Gastroesophageal sphincter (tissue), 4 donors: ENCODE measurements at regions not wholly inside any gene's neighbourhood (a gene's known extent, or its start where the extent isn't known, plus 50 kb on each side); places are given as distances from the start of the nearest gene placed in this dataset.

Experiments used
- ATAC-seq: fragments of 150-250 bp; one replicate; pipeline ENCODE4 v1.9.1; 2016; ENCODE audit warnings: mild to moderate bottlenecking, moderate library complexity
- H3K27ac ChIP-seq, 4 donors: fragments of 200-600 bp; sonication (generic) in 3 of 4; 1 replicate in 3 of 4; 2 replicates in 1 of 4; pipeline ENCODE4 v1.5.1; 2016 to 2019
- H3K27me3 ChIP-seq: fragments of 200-600 bp; sonication (generic); one replicate; pipeline ENCODE4 v1.5.1; 2019
- H3K36me3 ChIP-seq, 2 donors: fragments of 200-600 bp; sonication (generic); one replicate each; pipeline ENCODE4 v1.5.1; 2019; ENCODE audit warnings: control low read depth in 1 of 2
- H3K4me1 ChIP-seq, 3 donors: fragments of 200-600 bp; sonication (generic); 1 replicate in 2 of 3; 2 replicates in 1 of 3; pipeline ENCODE4 v1.5.1; 2016 to 2019; ENCODE audit warnings: control low read depth in 2 of 3
- H3K4me3 ChIP-seq, 2 donors: fragments of 200-600 bp; sonication (generic); one replicate each; pipeline ENCODE4 v1.5.1; 2019; ENCODE audit warnings: mild to moderate bottlenecking in 1 of 2, moderate library complexity in 1 of 2
- H3K9me3 ChIP-seq, 3 donors: fragments of 200-600 bp; sonication (generic); one replicate each; pipeline ENCODE4 v1.5.1; 2017 to 2019; ENCODE audit warnings: control low read depth in 2 of 3
- CTCF ChIP-seq, 4 experiments: fragments of 200-600 bp in 2 of 4; fragments of 450-650 bp in 2 of 4; sonication (generic) in 1 of 4; IDR thresholded peaks; one replicate each; pipeline ENCODE4 v1.5.1; 2017 to 2019; ENCODE audit warnings: antibody characterized with exemption in 4 of 4, mild to moderate bottlenecking in 2 of 4, moderate library complexity in 2 of 4
- EP300 ChIP-seq: sonication (generic); formaldehyde crosslinking; IDR thresholded peaks from one replicate; pipeline ENCODE4 v1.6.1; 2017; ENCODE audit warnings: antibody characterized with exemption, mild to moderate bottlenecking
- POLR2A ChIP-seq, 2 donors: fragments of 450-650 bp; IDR thresholded peaks; one replicate each; pipeline ENCODE4 v1.6.1; 2017; ENCODE audit warnings: antibody characterized with exemption in 2 of 2, mild to moderate bottlenecking in 2 of 2, moderate library complexity in 1 of 2
- POLR2AphosphoS5 ChIP-seq: sonication (generic); formaldehyde crosslinking; IDR thresholded peaks from one replicate; pipeline ENCODE4 v1.6.1; 2017; ENCODE audit warnings: antibody characterized with exemption
- WGBS, 2 donors: methylation state at CpG; one replicate each; pipeline ENCODE4 v1.1.5; 2018; ENCODE audit warnings: low coverage in 1 of 2; 5-methylcytosine and 5-hydroxymethylcytosine counted together

- no peak overlapping the region for H3K27ac ChIP-seq
- no peak for ATAC-seq
- WGBS, 2 donors, result 84 to 87% methylated on average over 3 of the region's 3 CpGs
- TF ChIP-seq EP300, result no peak
- TF ChIP-seq CTCF (IDR thresholded peaks at IDR 0.05), result no peak
- no peak for TF ChIP-seq POLR2A (IDR thresholded peaks at IDR 0.05)
- no peak for TF ChIP-seq POLR2AphosphoS5
- H3K27me3 ChIP-seq, result peaks cover 5% of the 10 kb centered on the region
- no peaks in the 10 kb centered on the region for H3K4me1 ChIP-seq
- no peak overlapping the region for H3K4me3 ChIP-seq
- H3K36me3 ChIP-seq, result no peaks in the 10 kb centered on the region
- H3K9me3 ChIP-seq, result no peaks in the 10 kb centered on the region
These were observed 130.3 kb upstream of the SASH1 start for GRCh38 chr6:148212366-148212765.

GRCh38 chr6:148213366-148213765, 129.3 kb upstream of the SASH1 start:
- TF ChIP-seq POLR2AphosphoS5 (no peak), POLR2A (IDR thresholded peaks at IDR 0.05) (no peak), EP300 (no peak), CTCF (IDR thresholded peaks at IDR 0.05) (no peak)
- peaks cover under 1 to 6% (median 2%) of the 10 kb centered on the region in 3 donors for H3K4me1 ChIP-seq
- no peaks in the 10 kb centered on the region for H3K36me3 ChIP-seq
- H3K4me3 ChIP-seq, result no peak overlapping the region
- no peak overlapping the region for H3K27ac ChIP-seq
- WGBS, 2 donors, result 92 to 94% methylated on average over 3 of the region's 3 CpGs
- no peaks in the 10 kb centered on the region for H3K9me3 ChIP-seq
- H3K27me3 ChIP-seq, result peaks cover 5% of the 10 kb centered on the region
- no peak for ATAC-seq

- no peak for TF ChIP-seq POLR2AphosphoS5
- no peak for TF ChIP-seq CTCF (IDR thresholded peaks at IDR 0.05)
- TF ChIP-seq EP300, result no peak
- no peak for TF ChIP-seq POLR2A (IDR thresholded peaks at IDR 0.05)
- peaks cover 5% of the 10 kb centered on the region for H3K27me3 ChIP-seq
- peaks cover 3 to 14% (median 5%) of the 10 kb centered on the region in 3 donors for H3K4me1 ChIP-seq
- 76 to 96% methylated on average over 3 to 4 of the region's 5 CpGs for WGBS, 2 donors
- H3K27ac ChIP-seq, result no peak overlapping the region
- H3K36me3 ChIP-seq, result no peaks in the 10 kb centered on the region
- no peak for ATAC-seq
- no peak overlapping the region for H3K4me3 ChIP-seq
- H3K9me3 ChIP-seq, result no peaks in the 10 kb centered on the region
These were observed 128.0 kb upstream of the SASH1 start for GRCh38 chr6:148214667-148215066.

GRCh38 chr6:148217051-148217450, 125.6 kb upstream of the SASH1 start:
- Histone ChIP-seq H3K27ac (no peak overlapping the region), H3K4me1 (peaks cover 3 to 14% (median 5%) of the 10 kb centered on the region in 3 donors), H3K36me3 (no peaks in the 10 kb centered on the region), H3K4me3 (no peak overlapping the region), H3K27me3 (no peaks in the 10 kb centered on the region), H3K9me3 (no peaks in the 10 kb centered on the region)
- ATAC-seq, result no peak
- 88 to 94% methylated on average over 1 to 4 of the region's 4 CpGs for WGBS, 2 donors
- TF ChIP-seq CTCF (IDR thresholded peaks at IDR 0.05) (no peak), POLR2AphosphoS5 (no peak), POLR2A (IDR thresholded peaks at IDR 0.05) (no peak), EP300 (no peak)

- no peaks in the 10 kb centered on the region for H3K27me3 ChIP-seq
- no peaks in the 10 kb centered on the region for H3K36me3 ChIP-seq
- TF ChIP-seq EP300 (no peak), CTCF (IDR thresholded peaks at IDR 0.05) (no peak), POLR2AphosphoS5 (no peak), POLR2A (IDR thresholded peaks at IDR 0.05) (no peak)
- WGBS, 2 donors, result 65 to 68% methylated on average over 3 of the region's 3 CpGs
- no peak overlapping the region for H3K4me3 ChIP-seq
- H3K9me3 ChIP-seq, result no peaks in the 10 kb centered on the region
- ATAC-seq, result no peak
- H3K27ac ChIP-seq, result no peak overlapping the region
- H3K4me1 ChIP-seq, result peaks cover 3 to 16% (median 5%) of the 10 kb centered on the region in 3 donors
These were observed 124.7 kb upstream of the SASH1 start for GRCh38 chr6:148217921-148218320.
